Heart right ventricle (tissue), 16 donors: ENCODE measurements at regions not wholly inside any gene's neighbourhood (a gene's known extent, or its start where the extent isn't known, plus 50 kb on each side); places are given as distances from the start of the nearest gene placed in this dataset.

Source experiments
- ATAC-seq, 8 donors: fragments of 200-7000 bp; cut with Tn5 transposase; one replicate each; pipeline ENCODE4 v1.9.1; 2020; ENCODE audit warnings: mild to moderate bottlenecking in 8 of 8, moderate library complexity in 8 of 8, moderate number of reproducible peaks in 1 of 8
- DNase-seq, 2 donors: peaks; one replicate each; pipeline ENCODE4 v3.0.0-alpha.2; 2020
- H3K27ac ChIP-seq, 10 donors: fragments of 200-600 bp; sonication (generic) in 2 of 10; one replicate each; pipeline versions ENCODE4 v1.5.0 to v1.8.0; 2020 to 2022; ENCODE audit warnings: mild to moderate bottlenecking in 3 of 10
- H3K27me3 ChIP-seq, 7 donors: fragments of 200-600 bp; one replicate each; pipeline ENCODE4 v1.8.0; 2021 to 2022; ENCODE audit warnings: mild to moderate bottlenecking in 2 of 7
- H3K36me3 ChIP-seq, 9 donors: fragments of 200-600 bp; sonication (generic) in 1 of 9; one replicate each; pipeline versions ENCODE4 v1.5.0 to v1.8.0; 2020 to 2022; ENCODE audit warnings: mild to moderate bottlenecking in 2 of 9
- H3K4me1 ChIP-seq, 9 donors: fragments of 200-600 bp; sonication (generic) in 1 of 9; one replicate each; pipeline versions ENCODE4 v1.5.0 to v1.8.0; 2020 to 2022; ENCODE audit warnings: mild to moderate bottlenecking in 4 of 9
- H3K4me3 ChIP-seq, 10 donors: fragments of 200-600 bp; sonication (generic) in 2 of 10; one replicate each; pipeline versions ENCODE4 v1.5.0 to v1.8.0; 2020 to 2022; ENCODE audit warnings: mild to moderate bottlenecking in 7 of 10, moderate library complexity in 2 of 10
- H3K9me3 ChIP-seq, 11 donors: fragments of 200-600 bp in 10 of 11; sonication (generic) in 2 of 11; one replicate each; pipeline versions ENCODE4 v1.5.0 to v1.8.0; 2013 to 2022; ENCODE audit warnings: mild to moderate bottlenecking in 2 of 11, control low read depth in 1 of 11, moderate library complexity in 1 of 11
- CTCF ChIP-seq, 9 donors: fragments of 200-600 bp; sonication (generic) in 2 of 9; IDR thresholded peaks; one replicate each; pipeline versions ENCODE4 v1.5.0 to v1.8.0; 2021 to 2022; ENCODE audit warnings: antibody characterized with exemption in 9 of 9, mild to moderate bottlenecking in 5 of 9, moderate library complexity in 1 of 9
- WGBS, 2 donors: extraction: QIAGEN DNeasy Blood & Tissue Kit; methylation state at CpG; one replicate each; pipeline ENCODE4 v1.1.7; 2013; ENCODE audit warnings: inconsistent platforms in 1 of 2; 5-methylcytosine and 5-hydroxymethylcytosine counted together
- intact Hi-C, 10 donors: fragments of 100-400 bp; cut with DNase I; formaldehyde crosslinking; loops; one replicate each; pipeline versions ENCODE4 v1.11.1 to v1.14.2; 2022
- donor health status: Arrhythmogenic right ventricular cardiomyopathy.
- donor health status: ischemic (EF 13 %, LVEDD 7.1; RV severe dilation, severe dysfunction).
- donor health status: healthy with polysubstance abuse.
- donor health status: DM: no; HTN: yes; CAD: no.
- donor health status: DM: no; HTN: no; CAD: no.
- donor health status: ischemic (EF 25% LVEDD 6.9; RV normal size, moderate dysfunction).
- donor health status: ischemic (EF 25% LVEDD 5.7; RV mildly dilated, moderate dysfunction).
- donor health status: healthy.
- donor health status: DM: yes; HTN: yes; CAD: no.
- donor health status: Ischemic cardiomyopathy.
- donor health status: ischemic (EF 35%, LVEDD 5.7; RV mildly dilated, moderate dysfunction).
- donor health status: nonischemic (EF 11% LVEDD 7.7; RV severe dilation, severe dysfunction).
- donor health status: DM: yes; HTN: yes; CAD: no.
- donor health status: PGD.
- donor health status: ischemic (EF 29% LVEDD 5.4; RV normal size, mild dysfunction).
- donor health status: nonischemic (EF 23%, LVEDD 6.1; RV moderate dilation, normal function).

DNA sequence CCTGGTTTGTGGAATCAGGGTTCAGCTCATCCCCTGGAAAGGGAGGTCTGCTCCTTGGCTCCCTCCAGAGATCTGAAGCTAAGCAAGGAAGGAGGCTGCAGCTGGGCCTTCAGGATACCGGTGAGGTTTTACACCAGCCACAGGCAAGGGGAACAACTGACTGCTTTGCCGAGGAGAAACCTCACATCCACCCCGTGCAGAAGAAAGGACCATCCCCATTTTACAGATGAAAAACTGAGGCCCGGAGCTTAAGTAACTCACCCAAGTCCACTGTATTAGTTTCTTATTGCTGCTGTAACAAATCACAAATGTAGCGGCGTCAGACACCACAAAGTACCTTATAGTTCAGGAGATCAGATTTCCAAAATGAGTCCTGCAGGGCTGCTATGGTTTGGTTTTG lies 173.7 kb downstream of the MN1 start:
- DNase-seq (no peak), ATAC-seq (no peak)
- no peak overlapping the region for H3K4me3 ChIP-seq
- intact Hi-C loops, result no loop called here
- peaks cover 0 to 3% (median 0%) of the 10 kb centered on the region in 7 donors for H3K27me3 ChIP-seq
- peaks cover 0 to 4% (median 0%) of the 10 kb centered on the region in 9 donors for H3K4me1 ChIP-seq
- no peak for TF ChIP-seq CTCF (IDR thresholded peaks at IDR 0.05)
- no peak overlapping the region for H3K27ac ChIP-seq
- WGBS, 2 donors, result 81 to 90% methylated on average over 6 of the region's 6 CpGs
- H3K9me3 ChIP-seq, result no peaks in the 10 kb centered on the region
- no peaks in the 10 kb centered on the region for H3K36me3 ChIP-seq

- no peak for ATAC-seq
- peaks cover 0 to 8% (median 0%) of the 10 kb centered on the region in 9 donors for H3K4me1 ChIP-seq
- no peak overlapping the region for H3K4me3 ChIP-seq
- 89 to 92% methylated on average over 8 of the region's 8 CpGs for WGBS, 2 donors
- H3K9me3 ChIP-seq, result no peaks in the 10 kb centered on the region
- intact Hi-C loops, result no loop called here
- TF ChIP-seq CTCF (IDR thresholded peaks at IDR 0.05), result no peak
- H3K27me3 ChIP-seq, result peaks cover 0 to 3% (median 0%) of the 10 kb centered on the region in 7 donors
- DNase-seq, result no peak
- no peaks in the 10 kb centered on the region for H3K36me3 ChIP-seq
- H3K27ac ChIP-seq, result no peak overlapping the region
Observed at GRCh38 chr22:27628341-27628740, 173.2 kb downstream of the MN1 start.

GRCh38 chr22:27628891-27629631 lies 172.5 kb downstream of the MN1 start:
- H3K27ac ChIP-seq, result no peak overlapping the region
- H3K4me3 ChIP-seq, result no peak overlapping the region
- H3K9me3 ChIP-seq, result no peaks in the 10 kb centered on the region
- no peak for TF ChIP-seq CTCF (IDR thresholded peaks at IDR 0.05)
- WGBS, 2 donors, result 93 to 95% methylated on average over 9 of the region's 9 CpGs
- intact Hi-C loops, result no loop called here
- peaks cover 0 to 12% (median 0%) of the 10 kb centered on the region in 9 donors for H3K4me1 ChIP-seq
- DNase-seq (no peak), ATAC-seq (no peak)
- peaks cover 0 to 3% (median 0%) of the 10 kb centered on the region in 7 donors for H3K27me3 ChIP-seq
- no peaks in the 10 kb centered on the region for H3K36me3 ChIP-seq

GRCh38 chr22:27629908-27630673 lies 171.5 kb downstream of the MN1 start:
- no peak overlapping the region for H3K27ac ChIP-seq
- 73 to 82% methylated on average over 18 to 19 of the region's 19 CpGs for WGBS, 2 donors
- DNase-seq (no peak), ATAC-seq (no peak)
- H3K36me3 ChIP-seq, result no peaks in the 10 kb centered on the region
- peaks cover 0 to 3% (median 0%) of the 10 kb centered on the region in 7 donors for H3K27me3 ChIP-seq
- peaks cover 0 to 12% (median 0%) of the 10 kb centered on the region in 9 donors for H3K4me1 ChIP-seq
- no peaks in the 10 kb centered on the region for H3K9me3 ChIP-seq
- no peak overlapping the region for H3K4me3 ChIP-seq
- intact Hi-C loops, result loop anchor here in 2 of 10 donors (10.0 kb wide), 1 partner anchor 175 kb away; the partner anchor contains the start of gene MN1 (in 2 of the 2)
- no peak for TF ChIP-seq CTCF (IDR thresholded peaks at IDR 0.05)
